Stimulated activated naive CD8-positive, alpha-beta T cell treated with anti-CD3 and anti-CD28 coated beads, Interleukin-15, Interleukin-2, amounts not matched to agents 100 ng/mL and 50 ng/mL, for 24 hours (primary cell): ENCODE measurements at regions not wholly inside any gene's neighbourhood (a gene's known extent, or its start where the extent isn't known, plus 50 kb on each side); places are given as distances from the start of the nearest gene placed in this dataset.
"Not testable (repeated sequence)": the region's sequence is repeated elsewhere in the genome, so short reads cannot be mapped to it uniquely, and the experiment has no call there.

ENCODE experiments used
- H3K27ac Mint-ChIP-seq: one replicate; pipeline ENCODE4 v1.8.0; 2021; ENCODE audit warnings: mild to moderate bottlenecking, mixed read lengths
- H3K27me3 Mint-ChIP-seq: one replicate; pipeline ENCODE4 v1.8.0; 2021; ENCODE audit warnings: mixed read lengths
- H3K36me3 Mint-ChIP-seq: one replicate; pipeline ENCODE4 v1.8.0; 2021; ENCODE audit warnings: low read depth, mixed read lengths
- H3K4me1 Mint-ChIP-seq: one replicate; pipeline ENCODE4 v1.8.0; 2021; ENCODE audit warnings: low read depth, mixed read lengths
- H3K4me3 Mint-ChIP-seq: one replicate; pipeline ENCODE4 v1.8.0; 2021; ENCODE audit warnings: mild to moderate bottlenecking, mixed read lengths
- H3K9me3 Mint-ChIP-seq: one replicate; pipeline ENCODE4 v1.8.0; 2021; ENCODE audit warnings: mixed read lengths

GRCh38 chr7:20916311-20916710 lies 129.6 kb upstream of the SP8 start:
- Mint-ChIP-seq H3K36me3 (no peaks in the 10 kb centered on the region), H3K4me1 (no peaks in the 10 kb centered on the region), H3K9me3 (no peaks in the 10 kb centered on the region), H3K27ac (no peak overlapping the region), H3K27me3 (no peaks in the 10 kb centered on the region), H3K4me3 (no peak overlapping the region)

GRCh38 chr7:20917603-20918002 lies 130.9 kb upstream of the SP8 start:
- H3K27me3 Mint-ChIP-seq: no peaks in the 10 kb centered on the region
- peaks cover 4% of the 10 kb centered on the region for H3K9me3 Mint-ChIP-seq
- H3K4me1 Mint-ChIP-seq: no peaks in the 10 kb centered on the region
- no peaks in the 10 kb centered on the region for H3K36me3 Mint-ChIP-seq
- H3K4me3 Mint-ChIP-seq: no peak overlapping the region
- H3K27ac Mint-ChIP-seq: no peak overlapping the region

- Mint-ChIP-seq H3K9me3 (peaks cover 4% of the 10 kb centered on the region), H3K4me3 (no peak overlapping the region), H3K27ac (no peak overlapping the region), H3K27me3 (no peaks in the 10 kb centered on the region), H3K4me1 (no peaks in the 10 kb centered on the region), H3K36me3 (no peaks in the 10 kb centered on the region)
Measured at GRCh38 chr7:20918156-20918555, 131.5 kb upstream of the SP8 start.

GRCh38 chr7:20927178-20927577 lies 140.5 kb upstream of the SP8 start:
- not testable (repeated sequence) for H3K36me3 Mint-ChIP-seq, H3K9me3 Mint-ChIP-seq, H3K4me1 Mint-ChIP-seq, H3K27ac Mint-ChIP-seq, H3K4me3 Mint-ChIP-seq, H3K27me3 Mint-ChIP-seq

- H3K27ac Mint-ChIP-seq: no peak overlapping the region
- H3K27me3 Mint-ChIP-seq: peaks cover 3% of the 10 kb centered on the region
- no peaks in the 10 kb centered on the region for H3K36me3 Mint-ChIP-seq
- peaks cover 4% of the 10 kb centered on the region for H3K9me3 Mint-ChIP-seq
- H3K4me3 Mint-ChIP-seq: no peak overlapping the region
- no peaks in the 10 kb centered on the region for H3K4me1 Mint-ChIP-seq
Measured at GRCh38 chr7:20927976-20928375, 141.3 kb upstream of the SP8 start.

GRCh38 chr7:20929199-20929598 lies 142.5 kb upstream of the SP8 start:
- Mint-ChIP-seq H3K27ac (no peak overlapping the region), H3K36me3 (no peaks in the 10 kb centered on the region), H3K4me1 (no peaks in the 10 kb centered on the region), H3K27me3 (peaks cover 3% of the 10 kb centered on the region), H3K4me3 (no peak overlapping the region), H3K9me3 (peaks cover 4% of the 10 kb centered on the region)

GRCh38 chr7:20931739-20932138 lies 145.1 kb upstream of the SP8 start:
- H3K27ac Mint-ChIP-seq: no peak overlapping the region
- H3K27me3 Mint-ChIP-seq: peaks cover 3% of the 10 kb centered on the region
- H3K4me1 Mint-ChIP-seq: no peaks in the 10 kb centered on the region

GRCh38 chr7:20932785-20933527 lies 146.3 kb upstream of the SP8 start:
- Mint-ChIP-seq H3K9me3 (no peaks in the 10 kb centered on the region), H3K36me3 (no peaks in the 10 kb centered on the region), H3K4me1 (no peaks in the 10 kb centered on the region), H3K27me3 (peaks cover 4% of the 10 kb centered on the region), H3K27ac (no peak overlapping the region), H3K4me3 (no peak overlapping the region)

More at GRCh38 chr7:20931739-20932138, 145.1 kb upstream of the SP8 start:
- H3K36me3 Mint-ChIP-seq: no peaks in the 10 kb centered on the region
- H3K4me3 Mint-ChIP-seq: no peak overlapping the region
- no peaks in the 10 kb centered on the region for H3K9me3 Mint-ChIP-seq

GRCh38 chr7:20945451-20945850 lies 158.8 kb upstream of the SP8 start:
- Mint-ChIP-seq H3K36me3 (no peaks in the 10 kb centered on the region), H3K27me3 (no peaks in the 10 kb centered on the region), H3K27ac (no peak overlapping the region), H3K9me3 (peaks cover 10% of the 10 kb centered on the region), H3K4me1 (no peaks in the 10 kb centered on the region), H3K4me3 (no peak overlapping the region)

GRCh38 chr7:20952916-20953315 lies 166.2 kb upstream of the SP8 start:
- Mint-ChIP-seq H3K27me3 (no peaks in the 10 kb centered on the region), H3K4me1 (no peaks in the 10 kb centered on the region), H3K9me3 (peaks cover 6% of the 10 kb centered on the region), H3K4me3 (no peak overlapping the region), H3K27ac (no peak overlapping the region), H3K36me3 (no peaks in the 10 kb centered on the region)

- Mint-ChIP-seq H3K36me3 (no peaks in the 10 kb centered on the region), H3K9me3 (peaks cover 6% of the 10 kb centered on the region), H3K27me3 (no peaks in the 10 kb centered on the region), H3K4me1 (no peaks in the 10 kb centered on the region), H3K27ac (no peak overlapping the region), H3K4me3 (no peak overlapping the region)
Measured at GRCh38 chr7:20954711-20955619, 168.3 kb upstream of the SP8 start.

- no peaks in the 10 kb centered on the region for H3K4me1 Mint-ChIP-seq
- H3K27me3 Mint-ChIP-seq: no peaks in the 10 kb centered on the region
- no peak overlapping the region for H3K4me3 Mint-ChIP-seq
- H3K27ac Mint-ChIP-seq: no peak overlapping the region
- H3K9me3 Mint-ChIP-seq: no peaks in the 10 kb centered on the region
- no peaks in the 10 kb centered on the region for H3K36me3 Mint-ChIP-seq
Measured at GRCh38 chr7:20958572-20958971, 171.9 kb upstream of the SP8 start.

GRCh38 chr7:20959281-20959680 lies 172.6 kb upstream of the SP8 start:
- no peaks in the 10 kb centered on the region for H3K4me1 Mint-ChIP-seq
- H3K36me3 Mint-ChIP-seq: no peaks in the 10 kb centered on the region
- H3K4me3 Mint-ChIP-seq: no peak overlapping the region
- no peak overlapping the region for H3K27ac Mint-ChIP-seq
- no peaks in the 10 kb centered on the region for H3K27me3 Mint-ChIP-seq
- no peaks in the 10 kb centered on the region for H3K9me3 Mint-ChIP-seq

- no peaks in the 10 kb centered on the region for H3K36me3 Mint-ChIP-seq
- no peak overlapping the region for H3K27ac Mint-ChIP-seq
- peaks cover 2% of the 10 kb centered on the region for H3K9me3 Mint-ChIP-seq
- no peaks in the 10 kb centered on the region for H3K4me1 Mint-ChIP-seq
- no peaks in the 10 kb centered on the region for H3K27me3 Mint-ChIP-seq
- H3K4me3 Mint-ChIP-seq: no peak overlapping the region
Measured at GRCh38 chr7:20963556-20964280, 177.0 kb upstream of the SP8 start.
